HG02610 (cell line): ENCODE measurements at regions not wholly inside any gene's neighbourhood (a gene's known extent, or its start where the extent isn't known, plus 50 kb on each side); places are given as distances from the start of the nearest gene placed in this dataset.

Experiments
- ATAC-seq: cut with Tn5 transposase; IDR thresholded peaks from one replicate; pipeline ENCODE4 v1.9.1; 2021; ENCODE audit warnings: mild to moderate bottlenecking, moderate library complexity; ENCODE audit not compliant: unreplicated experiment

GRCh38 chr12:3931206-3931605, 58.0 kb upstream of the PARP11 start:
- no peak for ATAC-seq

- ATAC-seq, result no peak
These were observed 56.8 kb upstream of the PARP11 start for GRCh38 chr12:3929875-3930615.

DNA sequence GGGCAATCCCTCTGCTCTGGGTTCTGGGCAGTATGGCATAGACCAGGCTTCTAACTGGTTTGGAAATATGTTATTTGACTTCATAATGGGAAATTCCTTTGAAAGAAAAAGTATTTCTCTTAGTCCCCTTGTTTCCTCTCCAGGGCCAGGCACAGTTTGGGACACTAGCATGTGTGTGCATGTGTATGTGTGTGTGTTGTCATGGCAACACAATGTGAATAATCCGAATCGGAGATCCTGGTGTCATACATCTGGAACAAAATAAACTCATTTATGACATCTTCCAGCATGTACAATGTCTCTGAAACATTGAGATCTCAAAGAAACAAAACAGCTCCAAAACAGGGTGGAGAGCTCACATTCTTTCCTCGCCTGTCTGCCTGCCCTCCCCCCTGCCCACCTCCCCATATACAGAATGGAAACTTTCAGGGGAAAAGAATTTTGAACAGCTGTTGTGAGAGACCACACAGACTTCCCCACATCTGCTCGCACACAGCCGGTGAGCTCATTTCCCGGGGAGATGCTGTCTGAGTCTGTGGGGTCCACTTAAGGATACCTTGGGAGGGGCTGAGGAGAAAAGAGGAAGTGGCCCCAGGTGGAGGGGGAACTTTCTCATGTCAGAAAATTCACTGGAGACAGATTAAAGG, 55.5 kb upstream of the PARP11 start:
- ATAC-seq, result no peak

DNA sequence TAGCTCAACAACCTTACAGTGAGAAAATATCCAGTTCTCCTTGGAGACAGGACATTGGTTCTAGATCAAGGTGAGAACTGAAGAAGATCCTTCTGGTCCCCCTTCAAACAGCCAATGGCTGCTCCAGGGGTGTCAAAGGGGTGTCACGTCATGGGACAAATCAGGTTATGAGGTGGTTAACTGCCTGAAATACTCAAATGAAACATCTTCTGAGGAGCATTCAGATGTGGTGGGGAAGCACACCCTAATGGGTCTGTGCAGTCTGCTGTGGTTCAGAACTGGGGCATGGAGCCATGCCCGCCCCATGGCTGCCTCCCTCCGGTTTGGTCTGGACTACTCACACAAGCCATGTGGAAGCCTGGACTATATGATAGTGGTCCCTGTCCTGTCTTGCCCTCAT, 52.4 kb upstream of the PARP11 start:
- ATAC-seq, result no peak

DNA sequence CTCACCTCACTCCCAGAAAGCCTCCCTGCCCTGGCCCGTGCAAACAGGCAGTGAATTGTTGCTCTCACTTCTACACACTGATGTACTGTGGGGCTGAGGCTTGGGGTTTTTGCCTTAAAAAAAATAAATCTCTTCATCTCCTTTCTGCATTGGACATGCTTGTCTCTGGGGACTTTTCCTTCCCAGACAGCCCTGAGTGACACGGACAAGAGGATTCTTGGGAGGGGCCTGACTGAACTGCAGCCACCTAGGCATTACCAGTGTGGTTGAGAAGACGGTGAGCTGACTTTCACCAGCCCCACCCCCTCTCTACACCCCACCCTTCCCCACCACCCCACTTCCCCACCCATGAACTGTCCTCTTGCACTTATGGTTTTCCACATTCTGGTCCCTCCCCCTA, 51.6 kb upstream of the PARP11 start:
- no peak for ATAC-seq

- ATAC-seq, result no peak
These were observed 49.8 kb upstream of the PARP11 start for GRCh38 chr12:3923021-3923420.
